H1 (cell line): ENCODE measurements at regions not wholly inside any gene's neighbourhood (a gene's known extent, or its start where the extent isn't known, plus 50 kb on each side); places are given as distances from the start of the nearest gene placed in this dataset.

ENCODE experiments used
- CTCF ChIA-PET: fragments of 300-600 bp; sonication (Branson Sonifier 250); formaldehyde crosslinking; loops from one replicate; lab custom pipeline; 2021; ENCODE audit not compliant: partially characterized antibody; lab: Charles Lee
- POLR2A ChIA-PET: fragments of 300-600 bp; sonication (Branson Sonifier 250); formaldehyde crosslinking; loops from one replicate; lab custom pipeline; 2021; ENCODE audit warnings: inconsistent platforms; ENCODE audit not compliant: partially characterized antibody; lab: Charles Lee
- DNase-seq, 2 experiments: peaks; one replicate each; pipeline versions ENCODE4 v3.0.0 to v3.0.0-alpha.2; 2010 to 2022; ENCODE audit warnings: low spot score in 2 of 2, low read depth in 1 of 2, mixed read lengths in 1 of 2
- FAIRE-seq: peaks from 2 replicates; lab custom pipeline; 2011; peaks lifted over from hg19 to GRCh38; lab: Jason Lieb, UNC
- H2AFZ ChIP-seq: 2 replicates; pipeline ENCODE4 v1.8.1; 2012; ENCODE audit warnings: low read length, inconsistent platforms
- H2AK5ac ChIP-seq: 2 replicates; pipeline ENCODE4 v1.6.1; 2013; ENCODE audit warnings: low read depth, low read length
- H2BK120ac ChIP-seq: replicated peaks from 2 replicates; pipeline ENCODE3; 2013; ENCODE audit warnings: low read depth, low read length, inconsistent platforms
- H2BK12ac ChIP-seq: 2 replicates; pipeline ENCODE4 v1.6.1; 2013; ENCODE audit warnings: low read depth, low read length
- H2BK15ac ChIP-seq: 2 replicates; pipeline ENCODE4 v1.6.1; 2013; ENCODE audit warnings: low read length
- H2BK20ac ChIP-seq: 2 replicates; pipeline ENCODE4 v1.6.1; 2013; ENCODE audit warnings: low read length
- H2BK5ac ChIP-seq: 2 replicates; pipeline ENCODE4 v1.6.1; 2013; ENCODE audit warnings: low read depth, low read length
- H3K14ac ChIP-seq: 2 replicates; pipeline ENCODE4 v1.6.1; 2013; ENCODE audit warnings: inconsistent platforms; ENCODE audit not compliant: insufficient read length
- H3K18ac ChIP-seq: 2 replicates; pipeline ENCODE4 v1.6.1; 2013; ENCODE audit warnings: low read length; ENCODE audit errors: extremely low read depth
- H3K23ac ChIP-seq: 2 replicates; pipeline ENCODE4 v1.6.1; 2013; ENCODE audit warnings: inconsistent platforms; ENCODE audit not compliant: insufficient read length
- H3K23me2 ChIP-seq: 2 replicates; pipeline ENCODE4 v1.6.1; 2013; ENCODE audit warnings: low read depth, low read length
- H3K27ac ChIP-seq: 2 replicates; pipeline ENCODE4 v1.6.1; 2011; ENCODE audit warnings: low read depth, low read length, inconsistent platforms
- H3K27me3 ChIP-seq, 4 experiments: replicated peaks in 1 of 4; 1 replicate in 1 of 4; 2 replicates in 3 of 4; pipeline versions ENCODE4 v1.6.1 to v1.8.1; 2011 to 2013; ENCODE audit warnings: low read length in 3 of 4, mild to moderate bottlenecking in 3 of 4, inconsistent platforms in 2 of 4, mixed read lengths in 2 of 4, moderate library complexity in 1 of 4; ENCODE audit not compliant: control insufficient read depth in 3 of 4, insufficient read depth in 3 of 4; ENCODE audit errors: extremely low read depth in 1 of 4
- H3K36me3 ChIP-seq, 4 experiments: 2 replicates each; pipeline versions ENCODE4 v1.6.1 to v1.8.1; 2011 to 2013; ENCODE audit warnings: mild to moderate bottlenecking in 4 of 4, low read length in 3 of 4, moderate library complexity in 2 of 4, control low read depth in 1 of 4, inconsistent platforms in 1 of 4; ENCODE audit not compliant: insufficient read depth in 4 of 4, control insufficient read depth in 2 of 4
- H3K4ac ChIP-seq: replicated peaks from 2 replicates; pipeline ENCODE3; 2013; ENCODE audit warnings: low read length, low read depth, mixed read lengths, inconsistent platforms; ENCODE audit not compliant: insufficient read length
- H3K4me1 ChIP-seq, 4 experiments: replicated peaks in 1 of 4; 1 replicate in 1 of 4; 2 replicates in 3 of 4; pipeline versions ENCODE4 v1.6.1 to v1.8.1; 2011 to 2013; ENCODE audit warnings: low read length in 3 of 4, inconsistent platforms in 2 of 4, mixed read lengths in 1 of 4; ENCODE audit not compliant: insufficient read depth in 4 of 4, control insufficient read depth in 3 of 4
- H3K4me2 ChIP-seq, 2 experiments: 2 replicates each; pipeline versions ENCODE4 v1.6.1 to v1.8.1; 2011 to 2013; ENCODE audit warnings: low read depth in 2 of 2, low read length in 2 of 2, control low read depth in 1 of 2, inconsistent platforms in 1 of 2, mild to moderate bottlenecking in 1 of 2; ENCODE audit not compliant: insufficient read depth in 1 of 2
- H3K4me3 ChIP-seq, 4 experiments: fragments of 200-600, 300-600 bp in 1 of 4; sonication (generic), shearing (Covaris generic), sonication (Bioruptor Twin) in 1 of 4; 2 replicates each; pipeline versions ENCODE4 v1.5.1 to v1.8.1; 2011 to 2016; ENCODE audit warnings: low read length in 4 of 4, low read depth in 3 of 4, control low read depth in 2 of 4, inconsistent platforms in 2 of 4, mild to moderate bottlenecking in 2 of 4, mixed read lengths in 1 of 4, moderate library complexity in 1 of 4; ENCODE audit not compliant: insufficient read depth in 2 of 4; ENCODE audit errors: extremely low read depth in 1 of 4
- H3K56ac ChIP-seq: replicated peaks from 2 replicates; pipeline ENCODE3; 2013; ENCODE audit warnings: low read depth, mild to moderate bottlenecking, mixed read lengths, low read length, inconsistent platforms; ENCODE audit not compliant: insufficient read length
- H3K79me1 ChIP-seq: 2 replicates; pipeline ENCODE4 v1.6.1; 2013; ENCODE audit warnings: low read depth, low read length, control low read depth
- H3K79me2 ChIP-seq, 2 experiments: 2 replicates each; pipeline versions ENCODE4 v1.6.1 to v1.8.1; 2012 to 2013; ENCODE audit warnings: low read length in 2 of 2, mild to moderate bottlenecking in 2 of 2, inconsistent platforms in 1 of 2; ENCODE audit not compliant: insufficient read depth in 2 of 2, control insufficient read depth in 1 of 2
- H3K9ac ChIP-seq, 4 experiments: replicated peaks in 1 of 4; 1 replicate in 1 of 4; 2 replicates in 3 of 4; pipeline versions ENCODE4 v1.6.1 to v1.8.1; 2011 to 2013; ENCODE audit warnings: low read depth in 3 of 4, low read length in 3 of 4, control low read depth in 2 of 4, mild to moderate bottlenecking in 2 of 4, moderate library complexity in 2 of 4, inconsistent platforms in 1 of 4; ENCODE audit errors: extremely low read depth in 1 of 4
- H3K9me3 ChIP-seq, 2 experiments: 2 replicates each; pipeline versions ENCODE4 v1.6.1 to v1.8.1; 2012 to 2013; ENCODE audit warnings: mild to moderate bottlenecking in 2 of 2, moderate library complexity in 2 of 2, control low read depth in 1 of 2, inconsistent platforms in 1 of 2, low read depth in 1 of 2, low read length in 1 of 2, mixed read lengths in 1 of 2; ENCODE audit not compliant: insufficient read depth in 2 of 2
- H4K20me1 ChIP-seq, 2 experiments: replicated peaks in 1 of 2; 2 replicates each; pipeline versions ENCODE3 to v1.8.1; 2011 to 2013; ENCODE audit warnings: inconsistent platforms in 2 of 2, low read length in 2 of 2, mild to moderate bottlenecking in 1 of 2; ENCODE audit not compliant: insufficient read depth in 2 of 2, control insufficient read depth in 1 of 2
- H4K5ac ChIP-seq: 2 replicates; pipeline ENCODE4 v1.6.1; 2013; ENCODE audit warnings: low read length, low read depth, mixed read lengths, inconsistent platforms; ENCODE audit not compliant: insufficient read length
- H4K8ac ChIP-seq: 2 replicates; pipeline ENCODE4 v1.8.0; 2013; ENCODE audit warnings: mild to moderate bottlenecking, moderate library complexity, low read length, inconsistent platforms; ENCODE audit not compliant: insufficient read depth; ENCODE audit errors: extremely low read depth
- H4K91ac ChIP-seq: replicated peaks from 2 replicates; pipeline ENCODE3; 2013; ENCODE audit warnings: low read length, mixed read lengths, inconsistent platforms; ENCODE audit not compliant: insufficient read length
- BRCA1 ChIP-seq: IDR thresholded peaks from 2 replicates; pipeline ENCODE4 v1.6.1; 2012; ENCODE audit warnings: low read depth, low read length, improper control_type of control experiment
- EGR1 ChIP-seq: IDR thresholded peaks from 2 replicates; pipeline ENCODE4 v1.6.1; 2011; ENCODE audit warnings: low read depth, low read length, borderline replicate concordance
- KDM5A ChIP-seq: fragments of 200-600 bp; IDR thresholded peaks from 2 replicates; pipeline ENCODE4 v1.7.1; 2012; ENCODE audit warnings: mild to moderate bottlenecking, low read length, inconsistent platforms, mixed read lengths
- POLR2AphosphoS5 ChIP-seq: IDR thresholded peaks from 2 replicates; pipeline ENCODE4 v1.6.1; 2011; ENCODE audit warnings: low read depth, low read length
- RFX5 ChIP-seq: IDR thresholded peaks from 2 replicates; pipeline ENCODE4 v1.6.1; 2011; ENCODE audit warnings: low read depth, low read length, improper control_type of control experiment, borderline replicate concordance
- SIX5 ChIP-seq: IDR thresholded peaks from 2 replicates; pipeline ENCODE4 v1.6.1; 2011; ENCODE audit warnings: mild to moderate bottlenecking, low read depth, low read length
- TAF7 ChIP-seq: optimal IDR thresholded peaks from 2 replicates; pipeline ENCODE3; 2011; ENCODE audit warnings: low read depth, mild to moderate bottlenecking, inconsistent platforms, low read length, moderate library complexity, borderline replicate concordance
- TBP ChIP-seq: IDR thresholded peaks from 2 replicates; pipeline ENCODE4 v1.6.1; 2011; ENCODE audit warnings: low read depth, low read length, improper control_type of control experiment
- TEAD4 ChIP-seq: IDR thresholded peaks from 2 replicates; pipeline ENCODE4 v1.6.1; 2012; ENCODE audit warnings: low read depth, low read length, inconsistent platforms, mixed read lengths
- ZNF274 ChIP-seq: IDR thresholded peaks from 2 replicates; pipeline ENCODE4 v1.7.0; 2012; ENCODE audit warnings: low read length, borderline replicate concordance; ENCODE audit errors: extremely low read depth
- WGBS, 2 experiments: shearing (Covaris generic) in 1 of 2; methylation state at CpG; one replicate each; pipeline versions ENCODE4 v1.1.6 to v1.1.7; 2013 to 2015; ENCODE audit warnings: low lambda C conversion rate in 2 of 2, mixed read lengths in 2 of 2, inconsistent platforms in 1 of 2, low coverage in 1 of 2, missing lambda C conversion rate in 1 of 2; ENCODE audit not compliant: insufficient replicate concordance in 2 of 2, insufficient coverage in 1 of 2, insufficient read length in 1 of 2; ENCODE audit errors: extremely low coverage in 1 of 2, missing lambda C conversion rate in 1 of 2; 5-methylcytosine and 5-hydroxymethylcytosine counted together
- TF ChIP-seq, protein P1 (sequence below), 3 experiments: IDR thresholded peaks; 1 replicate in 2 of 3; 2 replicates in 1 of 3; pipeline versions ENCODE4 v1.5.1 to v1.6.1; 2011; ENCODE audit warnings: low read length in 3 of 3, mild to moderate bottlenecking in 3 of 3, inconsistent platforms in 2 of 3, low read depth in 1 of 3, moderate library complexity in 1 of 3; ENCODE audit not compliant: insufficient read depth in 1 of 3; ENCODE audit errors: control extremely low read depth in 1 of 3

DNA sequence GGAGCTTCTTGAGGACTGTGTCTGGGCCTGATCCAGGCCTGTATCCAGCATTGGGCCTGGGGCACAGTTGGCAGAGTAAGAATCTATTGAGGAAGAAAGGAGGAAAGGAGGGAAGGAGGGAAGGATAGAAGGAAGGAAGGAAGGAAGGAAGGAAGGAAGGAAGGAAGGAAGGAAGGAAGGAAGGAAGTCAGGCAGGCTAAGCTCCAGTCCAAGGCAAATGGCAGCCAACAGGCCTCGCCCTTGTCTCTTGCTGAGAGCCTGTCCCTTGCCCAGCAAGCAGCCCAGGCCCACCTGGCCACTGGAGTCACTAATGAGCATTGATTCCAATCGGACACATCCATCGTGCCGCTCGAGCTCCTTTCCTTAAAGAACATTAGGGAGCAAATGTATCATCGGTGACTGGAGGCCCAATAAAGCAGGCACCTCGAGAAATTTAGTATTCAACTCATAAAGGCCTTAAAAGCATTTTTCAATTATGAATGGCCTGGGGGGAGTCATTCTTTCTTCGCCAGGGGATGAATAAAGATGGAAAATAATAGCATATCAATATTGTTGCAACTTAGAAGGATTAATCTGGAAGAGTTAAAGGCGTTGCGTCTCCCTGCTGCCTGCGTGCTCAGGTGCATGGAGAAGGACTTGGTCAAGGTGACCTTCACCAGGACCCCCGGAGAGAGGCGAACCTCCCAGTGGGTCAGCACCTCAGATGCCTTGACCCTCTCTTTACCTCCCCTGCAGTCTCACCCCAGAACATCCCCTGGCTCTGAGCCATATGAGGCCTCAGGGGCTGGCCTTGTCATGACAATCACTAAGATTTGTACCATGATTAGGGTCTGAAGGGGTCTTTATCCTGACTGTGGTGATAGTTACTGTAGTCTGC lies 144.5 kb upstream of the RUNX3 start:
- Histone ChIP-seq H3K27me3 (no peaks in the 10 kb centered on the region), H2BK20ac (no peak overlapping the region), H2BK5ac (no peak overlapping the region), H3K14ac (no peak overlapping the region), H3K4me3 (no peak overlapping the region), H4K5ac (no peak overlapping the region), H4K91ac (no peak overlapping the region), H3K18ac (no peak overlapping the region), H3K23ac (no peak overlapping the region), H3K9me3 (0 out of 4 replicates have a peak, but pooled peaks cover 0 to 5% of the 10 kb centered on the region in 2 experiments), H2AK5ac (no peak overlapping the region), H3K79me1 (no peaks in the 10 kb centered on the region), H3K23me2 (no peaks in the 10 kb centered on the region), H3K27ac (no peak overlapping the region), H2BK12ac (no peak overlapping the region), H3K4me2 (no peak overlapping the region), H2BK15ac (no peak overlapping the region), H3K4ac (no peak overlapping the region), H3K79me2 (no peaks in the 10 kb centered on the region), H3K9ac (no peak overlapping the region), H3K56ac (no peak overlapping the region), H2BK120ac (no peak overlapping the region), H3K36me3 (no peaks in the 10 kb centered on the region), H2AFZ (no peak overlapping the region), H3K4me1 (no peaks in the 10 kb centered on the region), H4K8ac (no peak overlapping the region), H4K20me1 (no peaks in the 10 kb centered on the region)
- CTCF ChIA-PET = interaction anchor here (1.1 to 5.5 kb wide), 2 partner anchors 26 to 176 kb away, joined by 3 to 30 read pairs; no protein-coding TSS in a partner anchor
- DNase-seq = no peak
- POLR2A ChIA-PET = interaction anchor here (0.9 kb wide), 1 partner anchor 9 kb away, joined by 3 read pairs; no protein-coding TSS in a partner anchor
- FAIRE-seq = no peak
- 92% methylated on average over 13 of the region's 13 CpGs; no CpG with 5 or more reads in 1 of the 2 experiments for WGBS, 2 experiments
- no peak for TF ChIP-seq RFX5
- no peak for TF ChIP-seq TBP
- TF ChIP-seq ZNF274 = no peak
- no peak for TF ChIP-seq BRCA1
- no peak for TF ChIP-seq EGR1
- no peak for TF ChIP-seq TEAD4
- no peak for TF ChIP-seq KDM5A
- TF ChIP-seq, protein P1, sequence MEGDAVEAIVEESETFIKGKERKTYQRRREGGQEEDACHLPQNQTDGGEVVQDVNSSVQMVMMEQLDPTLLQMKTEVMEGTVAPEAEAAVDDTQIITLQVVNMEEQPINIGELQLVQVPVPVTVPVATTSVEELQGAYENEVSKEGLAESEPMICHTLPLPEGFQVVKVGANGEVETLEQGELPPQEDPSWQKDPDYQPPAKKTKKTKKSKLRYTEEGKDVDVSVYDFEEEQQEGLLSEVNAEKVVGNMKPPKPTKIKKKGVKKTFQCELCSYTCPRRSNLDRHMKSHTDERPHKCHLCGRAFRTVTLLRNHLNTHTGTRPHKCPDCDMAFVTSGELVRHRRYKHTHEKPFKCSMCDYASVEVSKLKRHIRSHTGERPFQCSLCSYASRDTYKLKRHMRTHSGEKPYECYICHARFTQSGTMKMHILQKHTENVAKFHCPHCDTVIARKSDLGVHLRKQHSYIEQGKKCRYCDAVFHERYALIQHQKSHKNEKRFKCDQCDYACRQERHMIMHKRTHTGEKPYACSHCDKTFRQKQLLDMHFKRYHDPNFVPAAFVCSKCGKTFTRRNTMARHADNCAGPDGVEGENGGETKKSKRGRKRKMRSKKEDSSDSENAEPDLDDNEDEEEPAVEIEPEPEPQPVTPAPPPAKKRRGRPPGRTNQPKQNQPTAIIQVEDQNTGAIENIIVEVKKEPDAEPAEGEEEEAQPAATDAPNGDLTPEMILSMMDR (IDR thresholded peaks at IDR 0.05; ENCODE audit: control extremely low read depth in 1 of 3, insufficient read depth in 1 of 3, low read depth in 1 of 3, low read length in 3 of 3) = no peak
- no peak for TF ChIP-seq TAF7
- TF ChIP-seq SIX5 = no peak
- no peak for TF ChIP-seq POLR2AphosphoS5
